HG02642 (cell line): ENCODE measurements at regions not wholly inside any gene's neighbourhood (a gene's known extent, or its start where the extent isn't known, plus 50 kb on each side); places are given as distances from the start of the nearest gene placed in this dataset.
"Not testable (repeated sequence)": the region's sequence is repeated elsewhere in the genome, so short reads cannot be mapped to it uniquely, and the experiment has no call there.

Experiments
- ATAC-seq: cut with Tn5 transposase; IDR thresholded peaks from one replicate; pipeline ENCODE4 v1.9.1; 2021; ENCODE audit warnings: mild to moderate bottlenecking; ENCODE audit not compliant: unreplicated experiment, poor library complexity

- ATAC-seq, result no peak
These were observed 73.8 kb downstream of the C9orf50 start for GRCh38 chr9:129547063-129547462.

GRCh38 chr9:129545876-129546275, 75.0 kb downstream of the C9orf50 start:
- not testable (repeated sequence) for ATAC-seq

- ATAC-seq, result no peak
These were observed 76.1 kb downstream of the C9orf50 start for GRCh38 chr9:129544761-129545160.

GRCh38 chr9:129542741-129543140, 78.2 kb downstream of the C9orf50 start:
- no peak for ATAC-seq

- no peak for ATAC-seq
These were observed 79.6 kb downstream of the C9orf50 start for GRCh38 chr9:129541270-129541669.

- ATAC-seq, result no peak
These were observed 81.5 kb downstream of the C9orf50 start for GRCh38 chr9:129539446-129539845.

GRCh38 chr9:129531860-129532402, 89.0 kb downstream of the C9orf50 start:
- ATAC-seq, result not testable (repeated sequence)

GRCh38 chr9:129527955-129528354, 92.9 kb downstream of the C9orf50 start:
- not testable (repeated sequence) for ATAC-seq

- ATAC-seq, result no peak
These were observed 95.2 kb downstream of the C9orf50 start for GRCh38 chr9:129525656-129526196.

- no peak for ATAC-seq
These were observed 96.2 kb downstream of the C9orf50 start for GRCh38 chr9:129524582-129525270.

- ATAC-seq, result no peak
These were observed 96.8 kb downstream of the C9orf50 start for GRCh38 chr9:129523943-129524581.

GRCh38 chr9:129522351-129522750, 98.5 kb downstream of the C9orf50 start:
- ATAC-seq, result no peak

- ATAC-seq, result no peak
These were observed 100.8 kb downstream of the C9orf50 start for GRCh38 chr9:129520082-129520481.

GRCh38 chr9:129518074-129518473, 102.8 kb downstream of the C9orf50 start:
- ATAC-seq, result no peak

- no peak for ATAC-seq
These were observed 103.9 kb downstream of the C9orf50 start for GRCh38 chr9:129517006-129517405.

GRCh38 chr9:129514891-129515290, 106.0 kb downstream of the C9orf50 start:
- no peak for ATAC-seq

- ATAC-seq, result no peak
These were observed 106.4 kb downstream of the C9orf50 start for GRCh38 chr9:129514497-129514867.

GRCh38 chr9:129513856-129514496, 106.9 kb downstream of the C9orf50 start:
- ATAC-seq, result no peak

GRCh38 chr9:129513282-129513681, 107.6 kb downstream of the C9orf50 start:
- ATAC-seq, result no peak

- no peak for ATAC-seq
These were observed 109.5 kb downstream of the C9orf50 start for GRCh38 chr9:129511285-129511900.

- no peak for ATAC-seq
These were observed 111.4 kb downstream of the C9orf50 start for GRCh38 chr9:129509533-129509928.
